Sciatic nerve (tissue), 2 donors: ENCODE measurements at regions not wholly inside any gene's neighbourhood (a gene's known extent, or its start where the extent isn't known, plus 50 kb on each side); places are given as distances from the start of the nearest gene placed in this dataset.
"Not testable (repeated sequence)": the region's sequence is repeated elsewhere in the genome, so short reads cannot be mapped to it uniquely, and the experiment has no call there.

ENCODE experiments used
- ATAC-seq: fragments of 200-7000 bp; cut with Tn5 transposase; one replicate; pipeline ENCODE4 v1.9.1; 2020; ENCODE audit warnings: mild to moderate bottlenecking, moderate library complexity
- DNase-seq: peaks from one replicate; pipeline ENCODE4 v3.0.0-alpha.2; 2020; ENCODE audit warnings: low spot score
- intact Hi-C: fragments of 100-400 bp; cut with DNase I; formaldehyde crosslinking; loops from one replicate; pipeline ENCODE4 v1.14.2; 2022
- donor health status: DM: no; HTN: no; CAD: no.
- donor health status: DM: no; HTN: no; CAD: no.

DNA sequence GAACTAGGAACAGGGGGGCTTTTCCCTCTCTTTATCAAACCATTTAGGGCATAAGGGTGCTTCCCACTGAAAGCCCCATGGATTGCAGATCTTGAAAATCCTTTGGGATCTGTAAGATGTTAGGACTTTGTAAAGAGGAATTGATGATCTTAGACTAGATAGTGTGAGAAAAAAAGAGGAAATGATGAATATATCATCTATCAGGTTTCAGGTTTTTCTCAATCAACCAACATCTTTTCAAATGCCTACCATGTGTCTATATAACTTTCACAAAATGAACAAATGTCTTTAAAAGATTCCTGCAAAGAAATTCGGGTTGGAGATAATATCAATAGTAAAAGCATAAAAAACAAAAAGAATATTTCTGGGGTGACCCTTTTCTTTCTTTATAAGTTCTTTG is 50.1 kb downstream of the KCNC4 start:
- intact Hi-C loops, result no loop called here
- no peak for DNase-seq
- no peak for ATAC-seq

DNA sequence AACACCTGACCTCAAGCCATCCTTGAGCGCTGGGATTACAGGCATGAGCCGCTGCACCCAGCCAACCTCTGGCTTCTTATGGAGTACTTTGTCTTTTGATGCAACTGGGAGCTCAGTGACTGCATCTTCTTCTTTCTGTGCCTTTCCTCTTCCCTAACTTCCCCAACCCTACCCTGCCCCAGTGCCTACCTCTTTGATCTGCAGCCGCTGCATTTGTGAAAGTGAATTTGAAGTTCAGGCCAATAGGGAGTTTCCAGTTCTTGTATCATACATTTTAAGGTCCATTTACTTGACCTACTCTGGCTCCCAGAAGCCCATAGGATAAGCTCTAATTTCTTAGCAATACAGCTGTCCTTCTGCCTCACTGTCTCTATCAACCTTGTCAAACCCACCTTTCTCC is 52.2 kb downstream of the KCNC4 start:
- intact Hi-C loops, result no loop called here
- DNase-seq (no peak), ATAC-seq (no peak)

DNA sequence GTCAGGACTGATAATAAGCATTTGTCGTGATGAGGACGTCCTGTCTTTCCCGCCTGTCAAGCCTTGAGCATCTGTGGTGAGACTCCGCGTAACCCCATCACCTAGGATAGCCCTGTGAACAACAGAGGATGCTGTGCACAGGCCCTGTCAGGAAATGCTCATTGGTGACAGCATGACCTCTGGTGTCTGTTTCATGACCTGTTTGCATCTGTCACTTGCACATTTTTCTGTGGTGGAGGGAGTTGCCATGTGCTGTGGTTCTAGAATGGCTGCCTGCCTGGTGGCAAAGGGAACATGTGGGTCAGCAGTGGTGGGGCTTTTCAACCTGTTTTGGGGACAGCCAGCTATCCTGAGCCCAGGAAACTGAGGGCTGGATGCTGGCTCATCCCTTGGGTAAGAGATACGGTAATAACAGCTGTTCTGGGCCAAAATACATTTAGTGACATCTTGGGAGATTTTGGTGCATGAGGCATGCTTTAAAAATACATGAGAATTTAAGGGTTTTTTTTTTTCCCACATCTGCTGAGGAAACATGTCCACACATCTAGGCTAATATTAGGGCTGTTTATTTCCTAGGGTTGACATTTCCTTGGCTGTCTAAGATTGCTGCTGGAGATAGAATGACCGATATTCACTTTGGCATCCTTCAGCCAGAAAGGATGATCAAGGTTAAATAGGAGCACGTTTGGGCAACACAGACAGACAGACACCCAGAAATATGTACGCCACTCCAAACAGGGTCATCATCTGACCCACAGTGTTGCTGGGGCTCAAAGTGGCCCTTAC is 52.9 kb downstream of the KCNC4 start:
- ATAC-seq (no peak), DNase-seq (no peak)
- intact Hi-C loops, result no loop called here

DNA sequence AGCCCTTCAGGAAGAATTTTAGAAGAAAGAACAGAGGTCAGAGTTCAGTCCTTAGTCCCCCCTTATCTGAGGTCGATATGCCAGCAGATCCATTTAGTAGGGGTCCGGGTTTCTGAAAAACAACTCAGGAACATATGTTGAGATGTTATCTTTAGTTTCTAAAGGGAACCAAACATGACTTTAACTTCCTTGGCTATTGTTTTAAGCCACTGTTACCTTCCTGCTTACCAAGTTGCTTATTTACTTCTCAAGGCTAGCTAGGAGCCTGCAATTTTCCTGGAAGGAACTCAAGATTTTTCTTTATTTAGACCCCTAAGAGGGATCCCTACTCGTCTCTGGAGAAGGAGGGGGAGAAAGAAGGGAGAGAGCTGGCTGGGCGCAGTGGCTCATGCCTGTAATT is 54.3 kb downstream of the KCNC4 start:
- no peak for DNase-seq
- no peak for ATAC-seq
- intact Hi-C loops, result no loop called here

DNA sequence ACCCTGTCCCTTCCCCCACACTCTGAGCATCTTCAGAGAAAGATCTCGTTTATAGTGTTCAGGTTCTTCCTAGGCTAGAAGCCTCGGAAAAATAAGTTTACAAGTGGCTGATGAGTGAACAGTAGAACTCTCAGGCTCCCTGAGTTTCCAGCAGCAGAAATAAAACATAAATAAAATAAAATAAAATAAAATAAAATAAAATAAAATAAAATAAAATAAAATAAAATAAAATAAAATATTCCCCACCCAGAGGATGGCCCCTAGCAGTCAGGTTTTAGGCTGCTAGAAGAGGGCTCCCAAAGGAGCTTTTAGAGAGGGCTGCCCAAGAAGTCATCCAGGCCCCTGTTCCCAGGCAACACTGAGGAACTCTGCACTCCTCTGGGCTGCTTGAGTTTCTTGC is 55.1 kb downstream of the KCNC4 start:
- intact Hi-C loops, result loop anchor here (5.0 kb wide), 1 partner anchor 333 kb away; no protein-coding TSS in a partner anchor
- ATAC-seq (no peak), DNase-seq (no peak)

DNA sequence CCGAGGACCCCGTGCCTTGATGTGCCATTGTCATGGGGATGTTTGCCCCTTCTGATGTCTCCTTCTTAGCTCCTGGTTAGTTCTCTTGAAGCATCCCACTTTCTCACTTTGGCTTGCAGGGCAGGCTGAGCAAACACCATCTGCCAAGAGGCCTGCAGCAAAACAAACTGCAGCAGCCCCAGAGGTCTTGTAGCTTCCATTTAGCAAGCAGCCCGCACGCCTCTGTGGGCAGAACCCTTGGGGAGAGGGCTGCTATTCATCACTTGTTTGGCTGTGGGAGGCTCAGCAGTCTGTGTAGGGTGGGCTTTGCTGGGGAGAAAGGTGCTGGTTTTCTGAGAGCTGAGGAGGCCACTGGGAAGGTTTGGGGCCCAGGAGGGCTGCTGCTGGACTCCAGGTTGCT is 56.7 kb downstream of the KCNC4 start:
- no peak for DNase-seq
- ATAC-seq, result no peak
- intact Hi-C loops, result loop anchor here (5.0 kb wide), 1 partner anchor 335 kb away; no protein-coding TSS in a partner anchor

DNA sequence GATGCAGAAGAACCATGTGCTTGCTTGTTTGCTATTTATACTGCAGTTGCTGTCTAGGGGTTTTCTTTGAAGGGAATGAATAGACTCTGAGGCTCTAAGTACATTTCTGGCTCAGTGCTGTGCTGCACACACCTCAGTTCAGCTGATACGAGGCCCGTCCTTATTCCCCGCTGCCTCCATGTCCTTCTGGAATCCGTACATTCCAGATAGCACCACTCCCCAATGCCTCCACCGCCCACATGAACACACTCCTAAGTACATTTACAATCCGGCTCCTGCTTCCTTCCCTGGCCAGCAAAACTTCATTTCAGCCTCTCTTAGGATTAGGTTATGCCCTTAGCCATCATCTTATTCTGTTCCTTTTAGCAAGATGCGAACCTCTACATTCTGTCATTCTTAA is 57.1 kb downstream of the KCNC4 start:
- intact Hi-C loops, result loop anchor here (5.0 kb wide), 1 partner anchor 335 kb away; no protein-coding TSS in a partner anchor
- no peak for DNase-seq

DNA sequence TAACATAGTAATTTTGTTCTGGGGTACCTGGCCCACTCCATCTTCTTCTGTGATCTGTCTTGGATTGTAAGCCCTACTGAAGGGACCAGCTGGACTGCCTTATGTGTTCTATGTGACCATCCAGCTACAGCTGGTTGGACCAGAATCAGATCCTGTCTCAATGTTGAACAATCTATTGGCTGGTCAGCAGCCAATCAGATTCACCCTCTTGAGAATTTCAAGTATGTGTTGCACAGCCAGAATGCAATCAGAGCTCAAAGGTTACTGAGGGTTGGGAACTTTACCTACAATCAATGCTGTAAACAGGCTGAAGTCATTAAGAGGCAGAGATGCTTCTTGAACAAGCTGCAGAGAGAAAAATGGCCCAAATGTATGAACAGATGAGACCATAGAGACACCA is 61.9 kb downstream of the KCNC4 start:
- no peak for ATAC-seq
- no peak for DNase-seq
- intact Hi-C loops, result no loop called here

More for the DNA sequence above, 57.1 kb downstream of the KCNC4 start:
- ATAC-seq, result no peak

DNA sequence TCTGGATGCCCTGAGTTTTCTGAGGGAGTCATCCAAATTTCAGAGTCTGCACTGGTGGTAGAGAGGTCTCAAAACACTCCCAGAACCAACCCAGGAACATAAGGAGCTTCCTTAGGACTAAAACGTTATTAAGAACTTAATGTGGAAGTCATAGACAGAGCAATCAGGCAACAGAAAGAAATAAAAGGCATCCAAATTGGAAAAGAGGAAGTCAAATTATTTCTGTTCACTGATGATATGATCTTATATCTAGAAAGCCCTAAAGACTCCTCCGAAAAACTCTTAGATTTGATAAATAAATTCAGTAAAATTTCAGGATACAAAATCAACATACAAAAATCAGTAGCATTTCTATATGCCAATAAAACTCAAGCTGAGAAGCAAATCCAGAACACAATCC is 63.7 kb downstream of the KCNC4 start:
- ATAC-seq, intact Hi-C loops, DNase-seq: not testable (repeated sequence)

DNA sequence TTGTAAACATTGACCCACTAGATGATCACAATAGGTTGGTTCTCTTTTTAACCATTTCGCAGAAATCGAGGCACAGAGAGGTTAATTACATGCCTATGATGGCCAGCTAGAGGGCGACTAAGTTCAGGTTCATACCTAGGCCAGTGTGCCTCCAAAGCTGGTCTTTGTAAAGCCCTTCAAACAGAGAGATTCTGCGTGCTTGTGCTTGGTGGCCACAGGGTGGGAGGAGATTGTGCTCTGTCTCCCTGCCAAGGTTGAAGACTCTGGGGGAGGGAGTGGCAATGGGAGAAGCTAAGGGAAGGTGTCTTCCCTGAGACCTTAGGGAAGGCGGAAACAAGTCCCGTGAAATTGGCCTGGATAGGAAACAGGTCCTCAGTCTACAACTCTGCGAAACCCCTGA is 59.1 kb upstream of the RBM15 start:
- intact Hi-C loops, result no loop called here
- ATAC-seq (no peak), DNase-seq (no peak)

DNA sequence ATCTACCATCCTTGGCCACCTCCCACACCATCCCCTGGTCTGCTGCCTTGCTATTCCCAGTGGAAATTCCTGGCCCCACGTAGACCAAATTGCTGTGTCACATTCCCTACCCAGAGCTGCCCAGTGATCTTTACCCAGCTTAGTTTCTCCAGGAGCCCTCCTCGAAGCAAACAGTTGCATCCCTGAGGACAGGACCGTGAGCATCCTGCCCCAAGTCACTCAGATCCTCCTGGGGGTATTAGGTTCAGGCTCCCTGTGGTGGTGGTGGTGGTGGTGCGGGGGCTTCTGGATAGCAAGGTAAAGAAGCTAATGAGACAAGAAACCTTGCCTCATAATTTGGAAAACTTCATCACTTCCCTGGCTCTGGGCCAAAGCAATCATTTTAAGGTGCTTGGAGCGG is 58.4 kb upstream of the RBM15 start:
- ATAC-seq (no peak), DNase-seq (no peak)
- intact Hi-C loops, result no loop called here

DNA sequence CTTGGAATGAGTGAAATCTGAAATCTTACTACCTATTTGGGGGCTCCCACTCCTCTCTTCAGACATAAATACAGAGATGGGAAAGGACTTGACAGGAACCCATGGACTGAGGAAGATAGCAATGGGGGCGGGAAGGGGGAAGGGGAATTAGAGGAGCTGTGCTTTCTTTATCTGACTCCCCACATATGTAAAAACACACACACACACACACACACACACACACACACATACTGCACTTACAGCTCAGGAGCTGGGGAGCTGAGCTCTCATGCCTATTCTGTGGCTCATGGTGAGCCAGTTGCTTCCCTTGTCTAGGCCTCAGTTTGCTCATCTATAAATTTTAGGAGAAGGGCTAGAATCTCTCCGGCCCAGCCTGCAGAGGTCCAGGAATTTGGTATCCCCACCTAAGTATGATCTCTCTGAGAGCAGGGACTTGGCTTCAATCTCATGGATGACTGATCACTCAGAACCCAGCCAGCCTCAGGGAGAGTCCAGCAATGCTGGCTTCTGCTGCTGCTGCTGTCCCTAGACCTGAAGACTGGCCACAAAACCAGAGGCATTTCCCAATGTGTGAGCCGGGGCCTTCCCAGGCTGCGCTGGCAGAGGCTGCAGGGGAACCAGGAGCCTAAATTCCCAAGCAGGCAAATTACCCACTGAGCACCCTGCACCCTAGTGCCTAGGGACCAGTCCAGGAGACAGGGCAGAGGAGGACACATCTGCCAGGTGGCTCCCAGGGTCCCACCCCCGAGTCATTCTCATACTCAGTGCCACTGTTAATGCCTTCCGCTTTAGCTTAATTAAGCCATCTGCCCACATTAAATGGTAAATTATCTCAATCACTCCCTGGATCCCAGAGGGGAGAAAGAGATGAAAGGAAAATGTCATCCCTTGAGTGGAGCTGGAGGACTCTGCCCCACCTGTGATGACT is 57.5 kb upstream of the RBM15 start:
- ATAC-seq (no peak), DNase-seq (no peak)
- intact Hi-C loops, result no loop called here

DNA sequence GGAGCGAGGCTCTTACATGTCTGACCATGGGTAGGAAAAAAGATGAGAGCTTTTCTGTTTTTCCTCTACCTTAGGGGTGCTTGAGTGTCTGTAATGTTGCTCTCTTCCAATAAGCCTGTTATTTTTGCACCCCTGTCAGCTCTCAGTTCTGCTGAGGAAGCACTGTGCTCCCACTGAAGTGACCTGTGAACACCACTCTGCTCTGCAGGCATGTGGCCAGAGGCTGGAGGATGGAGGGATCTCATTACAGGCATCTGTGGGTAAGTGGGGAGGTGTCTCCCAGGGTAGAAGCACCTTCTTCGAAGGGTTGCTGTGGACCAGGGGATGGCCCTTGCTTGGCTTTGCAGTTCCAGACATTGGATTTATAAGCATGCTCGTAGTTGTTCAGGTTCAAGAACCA is 56.8 kb upstream of the RBM15 start:
- no peak for DNase-seq
- intact Hi-C loops, result no loop called here
- ATAC-seq, result no peak

DNA sequence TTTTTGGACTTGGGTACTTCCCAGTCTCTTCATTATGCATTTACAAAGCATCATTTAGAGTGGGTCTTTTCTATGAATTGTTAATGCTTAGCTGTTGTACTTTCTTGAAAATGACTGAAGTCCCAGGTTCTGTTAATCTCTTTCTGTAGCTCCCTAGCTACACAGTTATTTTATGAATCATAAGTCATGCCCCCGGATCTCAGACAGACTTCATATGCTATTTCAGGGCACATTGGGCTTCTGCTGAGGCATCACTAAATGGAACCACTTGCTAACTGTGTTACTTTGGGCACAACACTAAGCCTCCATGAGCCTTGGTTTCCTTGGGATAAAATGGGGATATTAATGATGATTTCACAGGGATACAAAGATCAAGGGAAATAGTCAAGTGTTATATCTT is 55.5 kb upstream of the RBM15 start:
- intact Hi-C loops, result no loop called here
- DNase-seq (no peak), ATAC-seq (no peak)

DNA sequence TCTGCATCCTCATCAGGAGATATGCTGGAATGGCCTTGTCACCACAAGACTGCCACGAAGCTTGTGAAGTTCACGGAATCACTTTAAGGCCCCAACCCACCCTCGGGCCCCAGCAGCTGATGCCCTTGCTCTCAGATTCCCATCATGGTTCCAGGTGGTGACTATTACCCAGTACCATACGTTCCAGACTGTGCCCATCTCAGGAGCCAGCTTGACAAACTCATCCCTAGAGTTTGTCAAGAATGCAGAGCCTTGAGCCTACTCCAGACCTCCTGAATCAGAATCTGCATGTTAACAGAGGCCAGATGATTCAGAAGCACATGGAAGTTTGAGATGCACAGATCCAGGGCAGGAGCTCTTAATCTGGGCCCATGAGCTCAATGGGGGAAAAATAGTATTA is 53.9 kb upstream of the RBM15 start:
- intact Hi-C loops, result no loop called here
- DNase-seq, result no peak
- no peak for ATAC-seq

DNA sequence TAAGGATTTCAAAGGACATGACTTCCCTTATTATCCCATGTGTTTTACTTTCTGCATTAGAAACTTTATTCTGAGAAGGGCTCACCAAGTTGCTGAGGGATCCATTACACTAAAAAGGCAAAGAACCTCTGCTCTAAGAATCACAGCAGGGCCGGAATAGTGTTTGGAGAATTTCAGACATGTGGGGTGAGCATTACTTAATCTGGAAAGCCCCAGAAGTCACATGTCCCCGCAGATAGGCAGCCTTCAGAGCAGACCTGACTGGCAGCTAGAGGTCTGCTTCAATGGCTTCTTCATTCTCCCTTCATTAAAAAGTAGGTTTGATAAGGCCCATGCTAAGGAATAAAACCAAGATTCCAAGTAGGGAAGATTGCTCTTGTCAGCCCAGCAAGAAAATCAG is 52.6 kb upstream of the RBM15 start:
- intact Hi-C loops, result no loop called here
- DNase-seq (no peak), ATAC-seq (no peak)

DNA sequence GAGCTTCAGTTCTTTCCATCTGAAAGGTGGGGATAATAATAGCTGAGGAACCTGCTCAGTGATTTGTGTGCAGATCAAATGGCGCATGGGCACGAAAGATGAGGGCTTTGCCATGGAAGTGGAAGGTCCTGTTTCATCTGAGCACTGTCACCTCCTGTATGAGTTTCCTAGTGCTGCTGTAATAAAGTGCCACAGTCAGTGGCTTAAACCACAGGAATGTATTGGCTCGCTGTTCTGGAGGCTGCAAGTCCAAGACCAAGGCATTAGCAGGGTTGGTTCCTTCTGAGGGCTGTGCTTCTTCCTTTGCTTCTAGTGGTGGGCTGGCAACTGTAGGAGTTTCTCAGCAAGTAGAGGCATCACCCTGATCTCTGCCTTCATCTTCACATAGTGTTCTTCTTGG is 51.1 kb upstream of the RBM15 start:
- ATAC-seq, result no peak
- no peak for DNase-seq
- intact Hi-C loops, result no loop called here
